K562 (cell line): ENCODE measurements at regions not wholly inside any gene's neighbourhood (a gene's known extent, or its start where the extent isn't known, plus 50 kb on each side); places are given as distances from the start of the nearest gene placed in this dataset.

Experiments
- DPF2 ChIP-seq: fragments of 450-650 bp; IDR thresholded peaks from 2 replicates; pipeline ENCODE4 v1.6.1; 2016
- E2F3 ChIP-seq: fragments of 250-450 bp; sonication (Bioruptor Pico); IDR thresholded peaks from 2 replicates; pipeline ENCODE4 v1.4.0; 2020; ENCODE audit warnings: mild to moderate bottlenecking
- ETV1 ChIP-seq: fragments of 450-650 bp; conservative IDR thresholded peaks from 2 replicates; pipeline ENCODE4 v1.6.1; 2016; ENCODE audit warnings: missing genetic modification characterization, control low read depth, low read depth, missing compliant biosample characterization
- FOXJ2 ChIP-seq: fragments of 200-800 bp; sonication (Bioruptor generic); IDR thresholded peaks from 2 replicates; pipeline ENCODE4 v1.6.1; 2016; ENCODE audit warnings: missing genetic modification characterization, missing compliant biosample characterization
- HDAC6 ChIP-seq: IDR thresholded peaks from 2 replicates; pipeline ENCODE4 v1.6.1; 2012; ENCODE audit warnings: low read depth, mild to moderate bottlenecking, control low read depth, inconsistent platforms, low read length, moderate library complexity
- HDAC8 ChIP-seq: fragments of 450-650 bp; IDR thresholded peaks from 2 replicates; pipeline ENCODE4 v1.6.1; 2016; ENCODE audit warnings: mild to moderate bottlenecking, missing genetic modification characterization, moderate library complexity, missing compliant biosample characterization
- HMGXB4 ChIP-seq: sonication (generic); formaldehyde crosslinking; IDR thresholded peaks from 2 replicates; pipeline ENCODE4 v1.8.1; 2023; ENCODE audit warnings: mild to moderate bottlenecking, missing genetic modification reagents
- PHF20 ChIP-seq: fragments of 450-650 bp; IDR thresholded peaks from 2 replicates; pipeline ENCODE4 v1.6.1; 2018; ENCODE audit not compliant: partially characterized antibody
- RCOR1 ChIP-seq, 2 experiments: IDR thresholded peaks; 2 replicates each; pipeline ENCODE4 v1.6.1; 2012; ENCODE audit warnings: low read depth in 2 of 2, low read length in 2 of 2, borderline replicate concordance in 1 of 2, improper control_type of control experiment in 1 of 2
- SMARCA4 ChIP-seq: fragments of 450-650 bp; IDR thresholded peaks from 2 replicates; pipeline ENCODE4 v1.6.1; 2016
- THRB ChIP-seq: fragments of 450-650 bp; formaldehyde crosslinking; conservative IDR thresholded peaks from 2 replicates; pipeline ENCODE4 v1.4.0; 2022; ENCODE audit warnings: mild to moderate bottlenecking, missing genetic modification characterization
- ZFP1 ChIP-seq: fragments of 450-650 bp; formaldehyde crosslinking; IDR thresholded peaks from 2 replicates; pipeline ENCODE4 v1.4.0; 2020; ENCODE audit warnings: mild to moderate bottlenecking, mixed read lengths
- ZMIZ1 ChIP-seq, 2 experiments: fragments of 150-350 bp in 1 of 2; IDR thresholded peaks; 2 replicates each; pipeline ENCODE4 v1.6.1; 2012 to 2016; ENCODE audit warnings: low read depth in 2 of 2, low read length in 2 of 2, mild to moderate bottlenecking in 1 of 2, moderate library complexity in 1 of 2
- ZNF583 ChIP-seq: fragments of 250-450 bp; sonication (Bioruptor Pico); IDR thresholded peaks from 2 replicates; pipeline ENCODE4 v1.4.0; 2020
- ZNF766 ChIP-seq: fragments of 200-800 bp; sonication (Bioruptor generic); conservative IDR thresholded peaks from 2 replicates; pipeline ENCODE4 v1.6.1; 2016; ENCODE audit warnings: missing genetic modification characterization, missing compliant biosample characterization
- TF ChIP-seq, protein P1 (sequence below): IDR thresholded peaks from 3 replicates; pipeline ENCODE4 v1.6.1; 2011; ENCODE audit warnings: borderline replicate concordance, mild to moderate bottlenecking; ENCODE audit not compliant: insufficient read length, insufficient read depth
- TF ChIP-seq, protein P2 (sequence below): fragments of 450-650 bp; formaldehyde crosslinking; IDR thresholded peaks from 2 replicates; pipeline ENCODE4 v1.4.0; 2020; ENCODE audit warnings: mild to moderate bottlenecking, mixed read lengths

- TF ChIP-seq E2F3, result 0 out of 2 replicates have a peak, but pooled peaks have one; percentile 23
- TF ChIP-seq FOXJ2 (tag), result peak; percentile 69; the same call in 1 of the 2 replicates
- TF ChIP-seq, protein P1, sequence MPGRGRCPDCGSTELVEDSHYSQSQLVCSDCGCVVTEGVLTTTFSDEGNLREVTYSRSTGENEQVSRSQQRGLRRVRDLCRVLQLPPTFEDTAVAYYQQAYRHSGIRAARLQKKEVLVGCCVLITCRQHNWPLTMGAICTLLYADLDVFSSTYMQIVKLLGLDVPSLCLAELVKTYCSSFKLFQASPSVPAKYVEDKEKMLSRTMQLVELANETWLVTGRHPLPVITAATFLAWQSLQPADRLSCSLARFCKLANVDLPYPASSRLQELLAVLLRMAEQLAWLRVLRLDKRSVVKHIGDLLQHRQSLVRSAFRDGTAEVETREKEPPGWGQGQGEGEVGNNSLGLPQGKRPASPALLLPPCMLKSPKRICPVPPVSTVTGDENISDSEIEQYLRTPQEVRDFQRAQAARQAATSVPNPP, result no peak
- TF ChIP-seq, protein P2, sequence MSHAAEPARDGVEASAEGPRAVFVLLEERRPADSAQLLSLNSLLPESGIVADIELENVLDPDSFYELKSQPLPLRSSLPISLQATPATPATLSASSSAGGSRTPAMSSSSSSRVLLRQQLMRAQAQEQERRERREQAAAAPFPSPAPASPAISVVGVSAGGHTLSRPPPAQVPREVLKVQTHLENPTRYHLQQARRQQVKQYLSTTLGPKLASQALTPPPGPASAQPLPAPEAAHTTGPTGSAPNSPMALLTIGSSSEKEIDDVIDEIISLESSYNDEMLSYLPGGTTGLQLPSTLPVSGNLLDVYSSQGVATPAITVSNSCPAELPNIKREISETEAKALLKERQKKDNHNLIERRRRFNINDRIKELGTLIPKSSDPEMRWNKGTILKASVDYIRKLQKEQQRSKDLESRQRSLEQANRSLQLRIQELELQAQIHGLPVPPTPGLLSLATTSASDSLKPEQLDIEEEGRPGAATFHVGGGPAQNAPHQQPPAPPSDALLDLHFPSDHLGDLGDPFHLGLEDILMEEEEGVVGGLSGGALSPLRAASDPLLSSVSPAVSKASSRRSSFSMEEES (CRISPR knock-in tag), result no peak
- TF ChIP-seq HMGXB4 (CRISPR knock-in tag), result no peak
- no peak for TF ChIP-seq PHF20
- TF ChIP-seq ZNF766, result peak; percentile 29; the same call in 1 of the 2 replicates
- peak in 1 of 2 experiments; percentile 65; a peak in 1 of 4 replicates for TF ChIP-seq ZMIZ1 (IDR thresholded peaks at IDR 0.05; ENCODE audit: low read depth in 2 of 2, low read length in 2 of 2)
- no peak for TF ChIP-seq ETV1 (tag)
- peak in 1 of 2 experiments; percentile 67; a peak in 1 of 4 replicates for TF ChIP-seq RCOR1 (IDR thresholded peaks at IDR 0.05; ENCODE audit: borderline replicate concordance in 1 of 2, low read depth in 2 of 2, low read length in 2 of 2)
- TF ChIP-seq ZFP1 (CRISPR knock-in tag), result no peak
- 0 out of 2 replicates have a peak, but pooled peaks have one; percentile 18 for TF ChIP-seq ZNF583
- TF ChIP-seq HDAC6, result no peak
- no peak for TF ChIP-seq HDAC8 (tag)
- TF ChIP-seq SMARCA4, result 0 out of 2 replicates have a peak, but pooled peaks have one; percentile 28
- TF ChIP-seq THRB (CRISPR knock-in tag), result no peak
- peak; percentile 72; the same call in 1 of the 2 replicates for TF ChIP-seq DPF2
Measured at GRCh38 chr4:10200869-10201268, 84.3 kb upstream of the WDR1 start (continued).
